GM18505 (cell line): ENCODE measurements at regions not wholly inside any gene's neighbourhood (a gene's known extent, or its start where the extent isn't known, plus 50 kb on each side); places are given as distances from the start of the nearest gene placed in this dataset.

Source experiments
- ATAC-seq: cut with Tn5 transposase; IDR thresholded peaks from one replicate; pipeline ENCODE4 v1.9.1; 2021; ENCODE audit not compliant: unreplicated experiment
- POLR2A ChIP-seq: IDR thresholded peaks from 4 replicates; pipeline ENCODE4 v1.6.1; 2011; ENCODE audit warnings: borderline replicate concordance; ENCODE audit not compliant: insufficient read depth, insufficient read length; ENCODE audit errors: extremely low read depth

GRCh38 chr18:78645216-78645615 lies 334.4 kb upstream of the SALL3 start:
- no peak for TF ChIP-seq POLR2A
- ATAC-seq: no peak

GRCh38 chr18:78647018-78647417 lies 332.6 kb upstream of the SALL3 start:
- no peak for ATAC-seq
- no peak for TF ChIP-seq POLR2A

GRCh38 chr18:78649421-78649820 lies 330.2 kb upstream of the SALL3 start:
- TF ChIP-seq POLR2A: no peak
- no peak for ATAC-seq

- no peak for TF ChIP-seq POLR2A
- ATAC-seq: no peak
Observed at GRCh38 chr18:78650926-78651325, 328.7 kb upstream of the SALL3 start.

GRCh38 chr18:78652001-78652545 lies 327.5 kb upstream of the SALL3 start:
- ATAC-seq: no peak
- no peak for TF ChIP-seq POLR2A

- no peak for TF ChIP-seq POLR2A
- ATAC-seq: no peak
Observed at GRCh38 chr18:78655921-78656320, 323.7 kb upstream of the SALL3 start.

- no peak for TF ChIP-seq POLR2A
- no peak for ATAC-seq
Observed at GRCh38 chr18:78656346-78656925, 323.2 kb upstream of the SALL3 start.

- TF ChIP-seq POLR2A: no peak
- ATAC-seq: no peak
Observed at GRCh38 chr18:78658531-78658930, 321.1 kb upstream of the SALL3 start.

GRCh38 chr18:78659057-78659456 lies 320.6 kb upstream of the SALL3 start:
- TF ChIP-seq POLR2A: no peak
- ATAC-seq: no peak

GRCh38 chr18:78659748-78660147 lies 319.9 kb upstream of the SALL3 start:
- no peak for ATAC-seq

GRCh38 chr18:78660311-78660710 lies 319.3 kb upstream of the SALL3 start:
- no peak for ATAC-seq
- TF ChIP-seq POLR2A: no peak

More at GRCh38 chr18:78659748-78660147, 319.9 kb upstream of the SALL3 start:
- TF ChIP-seq POLR2A: no peak

- ATAC-seq: no peak
- no peak for TF ChIP-seq POLR2A
Observed at GRCh38 chr18:78661316-78661715, 318.3 kb upstream of the SALL3 start.

GRCh38 chr18:78662879-78663278 lies 316.7 kb upstream of the SALL3 start:
- TF ChIP-seq POLR2A: no peak
- no peak for ATAC-seq

GRCh38 chr18:78664048-78664447 lies 315.6 kb upstream of the SALL3 start:
- no peak for ATAC-seq
- TF ChIP-seq POLR2A: no peak

- TF ChIP-seq POLR2A: no peak
- ATAC-seq: no peak
Observed at GRCh38 chr18:78664848-78665247, 314.8 kb upstream of the SALL3 start.

GRCh38 chr18:78665644-78666043 lies 314.0 kb upstream of the SALL3 start:
- ATAC-seq: no peak
- TF ChIP-seq POLR2A: no peak
